ENCODE measurements at regions not wholly inside any gene's neighbourhood (a gene's known extent, or its start where the extent isn't known, plus 50 kb on each side); places are given as distances from the start of the nearest gene placed in this dataset.

DNA sequence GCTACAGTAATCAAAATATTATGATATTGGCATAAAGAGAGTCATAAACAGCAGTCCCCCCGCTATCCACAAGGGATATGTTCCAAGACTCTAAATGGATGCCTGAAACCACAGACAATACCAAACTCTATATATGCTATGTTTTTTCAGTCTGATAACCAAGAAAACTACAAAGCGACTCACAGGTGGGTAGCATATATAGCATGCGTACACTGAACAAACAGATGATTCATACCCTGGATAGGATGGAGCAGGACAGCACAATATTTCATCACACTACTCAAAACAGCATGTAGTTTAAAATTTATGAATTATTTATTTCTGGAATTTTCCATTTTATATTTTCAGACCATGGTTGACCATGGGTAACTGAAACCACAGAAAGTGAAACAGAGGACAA is 87.0 kb upstream of the PPP2R3A start:
- Histone ChIP-seq H3K4me1 (ENCODE audit: insufficient read depth, low read length) (no peaks in the 10 kb centered on the region), H3K27me3 (ENCODE audit: insufficient read depth, low read length) (no peaks in the 10 kb centered on the region), H3K9me3 (ENCODE audit: insufficient read depth, low read depth, low read length) (peaks cover 9% of the 10 kb centered on the region; the same call in 1 of the 2 replicates), H3K27ac (ENCODE audit: low read length) (no peak overlapping the region), H3K4me3 (ENCODE audit: low read length) (no peak overlapping the region), H3K36me3 (ENCODE audit: insufficient read depth, low read depth, low read length) (no peaks in the 10 kb centered on the region), H3K9ac (ENCODE audit: low read depth, low read length) (no peak overlapping the region)

DNA sequence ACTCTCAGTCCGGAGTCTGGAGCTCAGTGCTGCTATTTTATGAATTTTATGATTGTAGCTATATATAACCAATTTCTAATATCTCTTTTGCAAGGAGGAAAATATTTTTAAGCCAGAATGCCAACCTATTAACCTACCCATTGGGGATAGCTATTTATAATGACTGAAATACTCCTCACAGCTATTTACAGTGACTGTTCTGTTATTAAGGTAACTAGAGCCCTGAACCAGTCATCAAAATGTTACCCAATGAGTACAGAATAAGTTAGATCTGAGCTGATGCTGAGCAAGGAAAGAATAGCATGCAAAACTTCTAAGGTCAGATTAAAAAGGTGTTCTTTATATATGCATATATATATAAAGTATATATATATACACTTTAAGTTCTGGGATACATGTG is 79.6 kb upstream of the PPP2R3A start:
- Histone ChIP-seq H3K27ac (ENCODE audit: low read length) (no peak overlapping the region), H3K36me3 (ENCODE audit: insufficient read depth, low read depth, low read length) (no peaks in the 10 kb centered on the region), H3K9ac (ENCODE audit: low read depth, low read length) (no peak overlapping the region), H3K27me3 (ENCODE audit: insufficient read depth, low read length) (no peaks in the 10 kb centered on the region), H3K4me1 (ENCODE audit: insufficient read depth, low read length) (peaks cover 10% of the 10 kb centered on the region; the same call in 1 of the 2 replicates), H3K4me3 (ENCODE audit: low read length) (no peak overlapping the region), H3K9me3 (ENCODE audit: insufficient read depth, low read depth, low read length) (no peaks in the 10 kb centered on the region)

- H3K4me3 ChIP-seq (ENCODE audit: low read length), result no peak overlapping the region
- no peaks in the 10 kb centered on the region for H3K9me3 ChIP-seq (ENCODE audit: insufficient read depth, low read depth, low read length)
- H3K36me3 ChIP-seq (ENCODE audit: insufficient read depth, low read depth, low read length), result no peaks in the 10 kb centered on the region
- H3K9ac ChIP-seq (ENCODE audit: low read depth, low read length), result no peak overlapping the region
- peaks cover 10% of the 10 kb centered on the region; the same call in 1 of the 2 replicates for H3K4me1 ChIP-seq (ENCODE audit: insufficient read depth, low read length)
- H3K27me3 ChIP-seq (ENCODE audit: insufficient read depth, low read length), result no peaks in the 10 kb centered on the region
- no peak overlapping the region for H3K27ac ChIP-seq (ENCODE audit: low read length)
Measured at GRCh38 chr3:135887220-135887619, 78.3 kb upstream of the PPP2R3A start.

DNA sequence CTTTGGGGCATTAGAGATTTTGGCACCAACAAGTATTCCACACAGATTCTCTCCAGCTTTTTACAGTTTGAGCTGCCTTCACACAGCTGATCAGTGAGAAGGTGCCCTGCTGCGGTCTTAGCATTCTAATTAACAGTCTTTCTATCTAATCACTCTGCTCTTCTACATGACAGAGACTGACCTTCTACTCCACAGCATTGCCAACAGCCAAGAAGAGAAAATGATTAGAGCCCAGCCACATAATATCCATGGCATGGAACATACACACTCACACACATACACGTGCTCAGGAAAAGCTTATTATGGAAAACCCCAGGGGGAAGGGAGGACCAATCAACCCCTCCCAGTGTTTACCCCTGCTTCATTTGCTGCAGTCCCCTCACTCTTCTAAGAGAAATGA is 76.1 kb upstream of the PPP2R3A start:
- Histone ChIP-seq H3K27me3 (ENCODE audit: insufficient read depth, low read length) (no peaks in the 10 kb centered on the region), H3K9me3 (ENCODE audit: insufficient read depth, low read depth, low read length) (no peaks in the 10 kb centered on the region), H3K4me1 (ENCODE audit: insufficient read depth, low read length) (peaks cover 10% of the 10 kb centered on the region; the same call in 1 of the 2 replicates), H3K9ac (ENCODE audit: low read depth, low read length) (no peak overlapping the region), H3K27ac (ENCODE audit: low read length) (no peak overlapping the region), H3K4me3 (ENCODE audit: low read length) (peak overlapping the region; percentile 21; the same call in 1 of the 2 replicates), H3K36me3 (ENCODE audit: insufficient read depth, low read depth, low read length) (no peaks in the 10 kb centered on the region)

GRCh38 chr3:135891121-135891520 is 74.4 kb upstream of the PPP2R3A start:
- Histone ChIP-seq H3K27me3 (ENCODE audit: insufficient read depth, low read length) (no peaks in the 10 kb centered on the region), H3K36me3 (ENCODE audit: insufficient read depth, low read depth, low read length) (no peaks in the 10 kb centered on the region), H3K9me3 (ENCODE audit: insufficient read depth, low read depth, low read length) (no peaks in the 10 kb centered on the region), H3K9ac (ENCODE audit: low read depth, low read length) (no peak overlapping the region), H3K27ac (ENCODE audit: low read length) (no peak overlapping the region), H3K4me3 (ENCODE audit: low read length) (no peak overlapping the region), H3K4me1 (ENCODE audit: insufficient read depth, low read length) (peaks cover 10% of the 10 kb centered on the region; the same call in 1 of the 2 replicates)

- Histone ChIP-seq H3K27ac (ENCODE audit: low read length) (no peak overlapping the region), H3K9ac (ENCODE audit: low read depth, low read length) (no peak overlapping the region), H3K4me3 (ENCODE audit: low read length) (no peak overlapping the region), H3K4me1 (ENCODE audit: insufficient read depth, low read length) (0 out of 2 replicates have a peak, but pooled peaks cover 6% of the 10 kb centered on the region), H3K9me3 (ENCODE audit: insufficient read depth, low read depth, low read length) (no peaks in the 10 kb centered on the region), H3K27me3 (ENCODE audit: insufficient read depth, low read length) (no peaks in the 10 kb centered on the region), H3K36me3 (ENCODE audit: insufficient read depth, low read depth, low read length) (no peaks in the 10 kb centered on the region)
Measured at GRCh38 chr3:135895106-135895733, 70.3 kb upstream of the PPP2R3A start.

DNA sequence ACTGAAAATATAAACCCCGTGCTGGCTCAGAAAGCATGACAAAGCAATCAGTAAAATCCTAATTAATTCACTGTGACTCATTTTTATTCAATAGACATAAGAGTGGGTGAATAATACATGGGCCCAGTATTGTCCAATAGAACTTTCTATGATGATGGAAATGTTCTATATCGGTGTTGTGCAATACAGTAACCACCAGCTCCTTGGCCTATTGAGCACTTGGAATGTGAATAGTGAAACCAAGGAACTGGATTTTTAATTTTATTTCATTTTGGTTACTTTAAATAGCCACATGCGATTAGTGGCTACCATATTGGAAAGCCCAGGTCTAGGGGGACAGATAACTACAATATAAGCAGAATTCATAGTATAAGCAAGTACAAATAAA is 69.8 kb upstream of the PPP2R3A start:
- 0 out of 2 replicates have a peak, but pooled peaks cover 6% of the 10 kb centered on the region for H3K4me1 ChIP-seq (ENCODE audit: insufficient read depth, low read length)
- no peak overlapping the region for H3K27ac ChIP-seq (ENCODE audit: low read length)
- H3K9me3 ChIP-seq (ENCODE audit: insufficient read depth, low read depth, low read length), result no peaks in the 10 kb centered on the region
- H3K36me3 ChIP-seq (ENCODE audit: insufficient read depth, low read depth, low read length), result no peaks in the 10 kb centered on the region
- no peaks in the 10 kb centered on the region for H3K27me3 ChIP-seq (ENCODE audit: insufficient read depth, low read length)
- H3K9ac ChIP-seq (ENCODE audit: low read depth, low read length), result no peak overlapping the region
- H3K4me3 ChIP-seq (ENCODE audit: low read length), result no peak overlapping the region

- Histone ChIP-seq H3K4me3 (ENCODE audit: low read length) (no peak overlapping the region), H3K27ac (ENCODE audit: low read length) (no peak overlapping the region), H3K9me3 (ENCODE audit: insufficient read depth, low read depth, low read length) (peaks cover 6% of the 10 kb centered on the region; the same call in 1 of the 2 replicates), H3K36me3 (ENCODE audit: insufficient read depth, low read depth, low read length) (no peaks in the 10 kb centered on the region), H3K4me1 (ENCODE audit: insufficient read depth, low read length) (0 out of 2 replicates have a peak, but pooled peaks cover 6% of the 10 kb centered on the region), H3K27me3 (ENCODE audit: insufficient read depth, low read length) (no peaks in the 10 kb centered on the region), H3K9ac (ENCODE audit: low read depth, low read length) (no peak overlapping the region)
Measured at GRCh38 chr3:135896613-135897012, 68.9 kb upstream of the PPP2R3A start.

GRCh38 chr3:135897715-135898114 is 67.8 kb upstream of the PPP2R3A start:
- no peaks in the 10 kb centered on the region for H3K27me3 ChIP-seq (ENCODE audit: insufficient read depth, low read length)
- 0 out of 2 replicates have a peak, but pooled peaks cover 6% of the 10 kb centered on the region for H3K4me1 ChIP-seq (ENCODE audit: insufficient read depth, low read length)
- peaks cover 7% of the 10 kb centered on the region; the same call in 1 of the 2 replicates for H3K9me3 ChIP-seq (ENCODE audit: insufficient read depth, low read depth, low read length)
- no peak overlapping the region for H3K27ac ChIP-seq (ENCODE audit: low read length)
- H3K4me3 ChIP-seq (ENCODE audit: low read length), result no peak overlapping the region
- H3K9ac ChIP-seq (ENCODE audit: low read depth, low read length), result no peak overlapping the region
- H3K36me3 ChIP-seq (ENCODE audit: insufficient read depth, low read depth, low read length), result no peaks in the 10 kb centered on the region

DNA sequence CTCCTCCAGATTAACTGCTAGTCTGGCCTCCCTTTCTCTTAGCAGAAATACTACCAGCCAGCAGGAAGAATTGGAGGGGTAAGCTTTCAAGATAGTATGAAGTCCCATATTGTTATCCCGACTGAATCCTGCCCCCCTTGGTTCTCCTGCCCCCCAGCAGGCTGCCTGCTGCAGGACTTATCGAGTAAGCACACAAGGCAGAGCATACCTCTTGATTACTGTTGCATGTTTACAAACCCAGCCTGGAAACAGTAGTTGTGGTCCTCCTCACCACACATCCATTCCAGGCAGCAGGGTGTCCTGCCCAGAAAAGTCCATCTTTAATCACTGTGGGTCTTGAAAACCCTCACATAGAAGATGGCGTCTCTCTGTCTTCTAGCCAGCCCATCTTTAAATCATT is 66.8 kb upstream of the PPP2R3A start:
- no peak overlapping the region for H3K27ac ChIP-seq (ENCODE audit: low read length)
- H3K4me3 ChIP-seq (ENCODE audit: low read length), result no peak overlapping the region
- H3K27me3 ChIP-seq (ENCODE audit: insufficient read depth, low read length), result no peaks in the 10 kb centered on the region
- no peak overlapping the region for H3K9ac ChIP-seq (ENCODE audit: low read depth, low read length)
- H3K9me3 ChIP-seq (ENCODE audit: insufficient read depth, low read depth, low read length), result peaks cover 7% of the 10 kb centered on the region; the same call in 1 of the 2 replicates
- H3K36me3 ChIP-seq (ENCODE audit: insufficient read depth, low read depth, low read length), result no peaks in the 10 kb centered on the region
- 0 out of 2 replicates have a peak, but pooled peaks cover 6% of the 10 kb centered on the region for H3K4me1 ChIP-seq (ENCODE audit: insufficient read depth, low read length)

GRCh38 chr3:135905058-135905724 is 60.3 kb upstream of the PPP2R3A start:
- Histone ChIP-seq H3K4me1 (ENCODE audit: insufficient read depth, low read length) (no peaks in the 10 kb centered on the region), H3K27me3 (ENCODE audit: insufficient read depth, low read length) (no peaks in the 10 kb centered on the region), H3K36me3 (ENCODE audit: insufficient read depth, low read depth, low read length) (no peaks in the 10 kb centered on the region), H3K27ac (ENCODE audit: low read length) (no peak overlapping the region), H3K9me3 (ENCODE audit: insufficient read depth, low read depth, low read length) (peaks cover 7% of the 10 kb centered on the region; the same call in 1 of the 2 replicates), H3K9ac (ENCODE audit: low read depth, low read length) (no peak overlapping the region), H3K4me3 (ENCODE audit: low read length) (no peak overlapping the region)

Data from iPS-20b (cell line).